DMS114 treated with DMSO at 0.1 percent for 48 hours (cell line): ENCODE measurements at regions not wholly inside any gene's neighbourhood (a gene's known extent, or its start where the extent isn't known, plus 50 kb on each side); places are given as distances from the start of the nearest gene placed in this dataset.

Source experiments
- DNase-seq: peaks from one replicate; lab custom pipeline; 2025; ENCODE audit not compliant: unreplicated experiment; lab: John Stamatoyannopoulos, UW

GRCh38 chr20:12860619-12861247, 148.0 kb upstream of the SPTLC3 start:
- no peak for DNase-seq

GRCh38 chr20:12869669-12870068, 139.1 kb upstream of the SPTLC3 start:
- no peak for DNase-seq

- no peak for DNase-seq
Observed at GRCh38 chr20:12870588-12870987, 138.2 kb upstream of the SPTLC3 start.

GRCh38 chr20:12874933-12875332, 133.8 kb upstream of the SPTLC3 start:
- DNase-seq = no peak

- DNase-seq = no peak
Observed at GRCh38 chr20:12875510-12875909, 133.3 kb upstream of the SPTLC3 start.

GRCh38 chr20:12882832-12883506, 125.8 kb upstream of the SPTLC3 start:
- no peak for DNase-seq

GRCh38 chr20:12883507-12883885, 125.3 kb upstream of the SPTLC3 start:
- DNase-seq = no peak

GRCh38 chr20:12886618-12887363, 122.0 kb upstream of the SPTLC3 start:
- DNase-seq = no peak

- DNase-seq = no peak
Observed at GRCh38 chr20:12891643-12892042, 117.1 kb upstream of the SPTLC3 start.

GRCh38 chr20:12893019-12893418, 115.8 kb upstream of the SPTLC3 start:
- DNase-seq = no peak

GRCh38 chr20:12893653-12894052, 115.1 kb upstream of the SPTLC3 start:
- no peak for DNase-seq

GRCh38 chr20:12894089-12894488, 114.7 kb upstream of the SPTLC3 start:
- DNase-seq = no peak

- no peak for DNase-seq
Observed at GRCh38 chr20:12896180-12896579, 112.6 kb upstream of the SPTLC3 start.

- no peak for DNase-seq
Observed at GRCh38 chr20:12902992-12903391, 105.8 kb upstream of the SPTLC3 start.

- DNase-seq = no peak
Observed at GRCh38 chr20:12906361-12906760, 102.4 kb upstream of the SPTLC3 start.

GRCh38 chr20:12911372-12911771, 97.4 kb upstream of the SPTLC3 start:
- no peak for DNase-seq

GRCh38 chr20:12913781-12914443, 94.9 kb upstream of the SPTLC3 start:
- no peak for DNase-seq

GRCh38 chr20:12914804-12915203, 94.0 kb upstream of the SPTLC3 start:
- no peak for DNase-seq

GRCh38 chr20:12916699-12917098, 92.1 kb upstream of the SPTLC3 start:
- no peak for DNase-seq

GRCh38 chr20:12924126-12924525, 84.6 kb upstream of the SPTLC3 start:
- no peak for DNase-seq

GRCh38 chr20:12925210-12925755, 83.5 kb upstream of the SPTLC3 start:
- peak; percentile 57 for DNase-seq
